GM12874 (cell line): ENCODE measurements at regions not wholly inside any gene's neighbourhood (a gene's known extent, or its start where the extent isn't known, plus 50 kb on each side); places are given as distances from the start of the nearest gene placed in this dataset.

ENCODE experiments used
- TF ChIP-seq, protein P1 (sequence below): IDR thresholded peaks from 2 replicates; pipeline ENCODE4 v1.5.1; 2011; ENCODE audit warnings: low read depth, mild to moderate bottlenecking, control low read depth, low read length, moderate library complexity; ENCODE audit not compliant: insufficient read depth

DNA sequence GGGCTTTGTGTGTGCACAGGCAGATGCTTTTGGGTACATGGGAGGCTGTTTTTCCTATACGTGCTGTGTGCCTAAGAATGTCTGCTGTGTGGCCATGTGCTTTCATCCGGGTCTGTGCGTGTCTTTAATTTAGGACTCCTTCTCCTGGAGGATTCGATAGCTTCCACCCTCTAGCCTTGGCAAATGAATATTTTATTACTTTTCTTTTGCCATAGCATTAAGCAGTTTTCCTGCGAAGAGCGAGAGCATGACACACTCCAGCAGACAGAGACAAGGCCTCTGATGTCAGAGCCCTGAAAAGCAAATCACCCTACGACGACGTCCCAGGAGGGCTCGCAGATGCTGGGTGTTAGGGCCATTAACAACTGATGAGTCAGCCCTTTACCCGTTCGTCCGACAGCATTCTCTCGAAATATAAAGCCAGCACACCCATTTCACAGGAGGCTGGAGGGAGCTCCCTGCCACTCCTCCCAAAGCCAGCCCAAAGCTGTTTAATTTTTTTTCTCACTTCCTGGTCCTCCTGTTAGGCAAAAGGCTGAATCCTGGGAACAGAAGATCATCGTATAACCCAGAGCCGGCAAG lies 311.3 kb upstream of the ZMIZ1 start:
- TF ChIP-seq, protein P1, sequence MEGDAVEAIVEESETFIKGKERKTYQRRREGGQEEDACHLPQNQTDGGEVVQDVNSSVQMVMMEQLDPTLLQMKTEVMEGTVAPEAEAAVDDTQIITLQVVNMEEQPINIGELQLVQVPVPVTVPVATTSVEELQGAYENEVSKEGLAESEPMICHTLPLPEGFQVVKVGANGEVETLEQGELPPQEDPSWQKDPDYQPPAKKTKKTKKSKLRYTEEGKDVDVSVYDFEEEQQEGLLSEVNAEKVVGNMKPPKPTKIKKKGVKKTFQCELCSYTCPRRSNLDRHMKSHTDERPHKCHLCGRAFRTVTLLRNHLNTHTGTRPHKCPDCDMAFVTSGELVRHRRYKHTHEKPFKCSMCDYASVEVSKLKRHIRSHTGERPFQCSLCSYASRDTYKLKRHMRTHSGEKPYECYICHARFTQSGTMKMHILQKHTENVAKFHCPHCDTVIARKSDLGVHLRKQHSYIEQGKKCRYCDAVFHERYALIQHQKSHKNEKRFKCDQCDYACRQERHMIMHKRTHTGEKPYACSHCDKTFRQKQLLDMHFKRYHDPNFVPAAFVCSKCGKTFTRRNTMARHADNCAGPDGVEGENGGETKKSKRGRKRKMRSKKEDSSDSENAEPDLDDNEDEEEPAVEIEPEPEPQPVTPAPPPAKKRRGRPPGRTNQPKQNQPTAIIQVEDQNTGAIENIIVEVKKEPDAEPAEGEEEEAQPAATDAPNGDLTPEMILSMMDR, result no peak

DNA sequence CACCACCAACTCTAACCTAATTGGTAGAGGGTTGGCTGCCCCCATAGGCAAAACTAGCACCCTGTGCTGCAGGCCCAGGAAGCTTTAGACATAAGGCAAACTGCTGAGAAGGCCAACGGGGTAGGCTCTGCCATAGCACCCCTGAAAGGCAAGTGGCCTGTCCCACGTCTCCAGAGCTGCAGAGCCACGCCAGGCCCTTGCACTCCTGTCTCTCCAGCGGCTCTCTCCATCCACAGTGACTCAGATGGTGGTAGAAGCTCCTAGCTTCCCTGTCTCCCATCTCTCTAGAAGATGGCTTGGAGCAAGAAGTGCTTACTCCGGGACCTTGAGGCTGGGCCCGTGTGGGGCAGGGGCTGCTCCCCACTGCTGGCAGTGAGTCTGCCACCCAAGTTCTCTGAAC lies 310.6 kb upstream of the ZMIZ1 start:
- TF ChIP-seq, protein P1, result no peak

- TF ChIP-seq, protein P1, result no peak
Measured at GRCh38 chr10:78759456-78760120, 309.2 kb upstream of the ZMIZ1 start.

GRCh38 chr10:78760463-78761310 lies 308.1 kb upstream of the ZMIZ1 start:
- TF ChIP-seq, protein P1, result no peak

DNA sequence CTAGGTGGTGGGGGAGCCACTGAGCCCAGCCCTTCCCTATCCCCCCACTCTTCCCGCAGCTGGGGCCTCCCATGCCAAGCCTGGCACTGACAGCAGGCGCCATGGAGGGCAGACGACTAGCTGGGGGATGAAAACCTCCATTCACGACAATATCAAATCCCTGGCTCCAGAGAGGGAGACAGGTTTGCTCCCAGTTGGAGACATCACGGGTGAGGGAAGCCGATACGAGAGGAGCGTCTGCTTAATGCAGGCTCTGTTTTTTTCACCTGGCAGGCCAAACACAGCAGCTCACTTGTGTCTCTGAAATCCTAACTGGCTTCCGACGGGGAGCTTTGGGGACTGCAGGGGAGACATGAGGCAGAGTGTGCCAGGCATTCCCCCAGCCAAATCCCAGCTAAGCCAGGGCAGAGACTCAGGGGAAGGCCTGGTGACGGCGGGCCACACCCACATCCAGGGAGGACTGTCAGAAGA lies 307.4 kb upstream of the ZMIZ1 start:
- TF ChIP-seq, protein P1, result no peak

DNA sequence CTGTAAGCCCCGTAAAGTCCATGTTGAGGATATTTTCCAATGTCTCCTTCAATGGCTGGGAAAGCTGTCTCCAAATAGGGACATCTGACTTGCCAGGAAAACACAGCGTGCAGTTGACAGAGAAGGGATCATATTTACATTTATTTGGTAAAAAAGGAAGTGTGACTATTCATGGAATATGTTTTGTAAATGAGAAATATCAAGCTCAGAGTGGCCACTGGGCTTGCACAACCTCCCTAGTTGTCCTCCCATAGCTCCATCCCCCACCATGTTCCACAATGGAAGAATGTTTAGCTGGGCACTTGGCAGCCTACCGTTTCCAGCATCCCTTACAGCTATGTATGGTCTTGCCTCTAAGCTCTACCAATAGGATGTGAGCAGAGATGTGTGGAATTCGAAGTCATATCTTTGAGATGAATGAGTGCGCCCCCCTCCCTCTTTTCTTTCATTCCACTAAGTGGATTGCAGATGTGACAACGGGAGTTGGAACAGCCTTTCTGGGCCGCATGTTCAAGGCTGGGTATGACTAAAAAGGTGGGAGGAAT lies 306.6 kb upstream of the ZMIZ1 start:
- TF ChIP-seq, protein P1, result no peak

DNA sequence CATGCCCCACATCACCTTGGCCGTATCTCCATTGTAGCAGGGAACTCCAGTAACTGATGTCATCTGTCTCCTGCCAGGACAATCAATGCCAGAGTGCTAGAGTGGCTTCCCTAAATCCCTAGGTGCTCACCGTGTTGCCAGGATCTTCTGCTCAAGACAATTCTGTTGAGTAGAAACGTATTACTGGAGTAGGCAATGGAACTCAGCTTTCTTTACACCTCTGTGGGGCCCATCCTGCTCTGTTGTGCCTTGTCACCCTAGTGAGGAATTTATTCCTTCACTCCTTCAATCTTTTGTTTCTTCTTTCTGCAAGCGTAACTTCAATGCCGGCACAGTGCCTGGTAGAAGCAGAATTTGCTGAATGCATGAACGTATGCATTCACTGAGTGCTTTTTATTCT lies 305.5 kb upstream of the ZMIZ1 start:
- TF ChIP-seq, protein P1, result no peak
